PC-9 (cell line): ENCODE measurements at regions not wholly inside any gene's neighbourhood (a gene's known extent, or its start where the extent isn't known, plus 50 kb on each side); places are given as distances from the start of the nearest gene placed in this dataset.

Source experiments
- BruUV-seq: library from RNA; stranded (reverse); fragments of 400-500 nt; replicated peaks from 2 replicates; lab custom pipeline; 2021; lab: Mats Ljungman, UMichigan
- CTCF ChIA-PET: fragments of 300-600 bp; sonication (Branson Sonifier 250); formaldehyde crosslinking; loops from one replicate; lab custom pipeline; 2022; ENCODE audit warnings: antibody characterized with exemption; lab: Charles Lee
- POLR2A ChIA-PET: fragments of 300-600 bp; sonication (Branson Sonifier 250); formaldehyde crosslinking; loops from one replicate; lab custom pipeline; 2022; ENCODE audit warnings: antibody characterized with exemption; ENCODE audit not compliant: unreplicated experiment; lab: Charles Lee
- DNase-seq, 2 experiments: peaks; one replicate each; pipeline versions ENCODE4 v3.0.0 to v3.0.0-alpha.2; 2015 to 2022; ENCODE audit warnings: mixed read lengths in 1 of 2
- H2AFZ ChIP-seq: fragments of 200-600 bp; sonication (generic); 2 replicates; pipeline ENCODE4 v1.8.1; 2017; ENCODE audit warnings: antibody characterized with exemption
- H3F3A ChIP-seq: fragments of 200-600 bp; sonication (generic); 2 replicates; pipeline ENCODE4 v1.8.1; 2017; ENCODE audit warnings: antibody characterized with exemption, mild to moderate bottlenecking, low read depth; ENCODE audit not compliant: insufficient read depth
- H3K27ac ChIP-seq: fragments of 200-600 bp; sonication (generic); 2 replicates; pipeline ENCODE4 v1.6.1; 2016; ENCODE audit warnings: mixed run types
- H3K27me3 ChIP-seq: fragments of 200-600 bp; sonication (generic); 2 replicates; pipeline ENCODE4 v1.6.1; 2016; ENCODE audit warnings: low read depth, mixed run types; ENCODE audit not compliant: insufficient read depth
- H3K36me3 ChIP-seq: fragments of 200-600 bp; sonication (generic); 2 replicates; pipeline ENCODE4 v1.6.1; 2016; ENCODE audit warnings: low read depth, mixed run types
- H3K4me1 ChIP-seq: fragments of 200-600 bp; sonication (generic); replicated peaks from 2 replicates; pipeline ENCODE4 v1.6.1; 2016; ENCODE audit warnings: mixed run types; ENCODE audit not compliant: insufficient read depth
- H3K4me2 ChIP-seq: fragments of 200-600 bp; sonication (generic); 2 replicates; pipeline ENCODE4 v1.6.1; 2017; ENCODE audit warnings: mixed run types
- H3K4me3 ChIP-seq: fragments of 200-600 bp; sonication (generic); 2 replicates; pipeline ENCODE4 v1.6.1; 2016; ENCODE audit warnings: mixed run types
- H3K79me2 ChIP-seq: fragments of 200-600 bp; sonication (generic); 2 replicates; pipeline ENCODE4 v1.6.1; 2017; ENCODE audit warnings: low read depth, mixed run types
- H3K9me2 ChIP-seq: fragments of 200-600 bp; sonication (generic); 2 replicates; pipeline ENCODE4 v1.8.1; 2017; ENCODE audit warnings: mild to moderate bottlenecking; ENCODE audit not compliant: insufficient read depth
- H3K9me3 ChIP-seq: fragments of 200-600 bp; sonication (generic); 2 replicates; pipeline ENCODE4 v1.8.1; 2016; ENCODE audit warnings: low read depth; ENCODE audit not compliant: insufficient read depth
- H4K20me1 ChIP-seq: fragments of 200-600 bp; sonication (generic); 2 replicates; pipeline ENCODE4 v1.8.1; 2017; ENCODE audit not compliant: insufficient read depth
- EZH2 ChIP-seq: fragments of 200-600 bp; sonication (generic); IDR thresholded peaks from 2 replicates; pipeline ENCODE4 v1.8.0; 2017; ENCODE audit warnings: antibody characterized with exemption, low read depth
- intact Hi-C: fragments of 100-400 bp; cut with micrococcal nuclease; formaldehyde crosslinking; loops from one replicate; pipeline ENCODE4 v1.10.0; 2022; ENCODE audit not compliant: unreplicated experiment
- TF ChIP-seq, protein P1 (sequence below): fragments of 200-600 bp; sonication (generic); conservative IDR thresholded peaks from 2 replicates; pipeline ENCODE4 v1.6.1; 2017; ENCODE audit warnings: mixed run types, antibody characterized with exemption, mild to moderate bottlenecking, moderate library complexity

DNA sequence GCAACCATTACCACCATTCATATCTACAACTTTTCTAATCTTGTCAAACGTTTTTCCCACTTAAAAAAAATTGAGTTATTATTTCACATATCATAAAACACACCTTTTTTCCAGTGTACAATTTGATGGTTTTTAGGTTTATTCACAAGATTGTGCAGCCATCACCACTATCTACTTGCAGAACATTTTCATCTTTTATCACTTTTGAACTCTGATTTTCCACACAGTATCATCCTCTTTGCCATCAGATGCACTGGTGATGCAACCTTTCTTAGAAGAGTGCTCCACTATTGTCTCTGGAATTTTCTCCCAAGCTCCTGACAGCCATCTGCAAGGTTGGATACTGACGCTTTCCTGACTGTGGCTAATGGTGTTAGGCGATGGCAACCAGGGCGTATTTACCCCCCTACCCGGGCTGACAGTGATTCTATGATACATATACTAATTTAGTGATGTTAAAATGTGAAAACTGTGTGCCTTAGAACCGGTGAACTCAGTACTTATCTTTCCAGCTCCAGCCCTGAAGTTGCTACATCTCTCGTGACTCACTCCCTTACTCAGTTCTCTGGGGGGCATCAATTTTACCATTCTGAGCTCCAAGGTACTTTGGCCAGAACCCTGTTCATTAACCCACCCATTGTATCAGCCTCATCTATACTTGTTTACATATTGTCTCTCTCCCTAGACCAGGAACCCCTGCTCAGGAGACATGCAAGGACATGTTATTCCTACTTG is 105.4 kb upstream of the SPRED2 start:
- H3K9me3 ChIP-seq = no peaks in the 10 kb centered on the region
- no peak overlapping the region for H3K4me3 ChIP-seq
- H4K20me1 ChIP-seq = no peaks in the 10 kb centered on the region
- no peak for DNase-seq
- no peaks in the 10 kb centered on the region for H3K9me2 ChIP-seq
- no peaks in the 10 kb centered on the region for H3K79me2 ChIP-seq
- H3K36me3 ChIP-seq = no peaks in the 10 kb centered on the region
- TF ChIP-seq, protein P1, sequence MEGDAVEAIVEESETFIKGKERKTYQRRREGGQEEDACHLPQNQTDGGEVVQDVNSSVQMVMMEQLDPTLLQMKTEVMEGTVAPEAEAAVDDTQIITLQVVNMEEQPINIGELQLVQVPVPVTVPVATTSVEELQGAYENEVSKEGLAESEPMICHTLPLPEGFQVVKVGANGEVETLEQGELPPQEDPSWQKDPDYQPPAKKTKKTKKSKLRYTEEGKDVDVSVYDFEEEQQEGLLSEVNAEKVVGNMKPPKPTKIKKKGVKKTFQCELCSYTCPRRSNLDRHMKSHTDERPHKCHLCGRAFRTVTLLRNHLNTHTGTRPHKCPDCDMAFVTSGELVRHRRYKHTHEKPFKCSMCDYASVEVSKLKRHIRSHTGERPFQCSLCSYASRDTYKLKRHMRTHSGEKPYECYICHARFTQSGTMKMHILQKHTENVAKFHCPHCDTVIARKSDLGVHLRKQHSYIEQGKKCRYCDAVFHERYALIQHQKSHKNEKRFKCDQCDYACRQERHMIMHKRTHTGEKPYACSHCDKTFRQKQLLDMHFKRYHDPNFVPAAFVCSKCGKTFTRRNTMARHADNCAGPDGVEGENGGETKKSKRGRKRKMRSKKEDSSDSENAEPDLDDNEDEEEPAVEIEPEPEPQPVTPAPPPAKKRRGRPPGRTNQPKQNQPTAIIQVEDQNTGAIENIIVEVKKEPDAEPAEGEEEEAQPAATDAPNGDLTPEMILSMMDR = no peak
- TF ChIP-seq EZH2 = no peak
- no peak overlapping the region for H2AFZ ChIP-seq
- no peaks in the 10 kb centered on the region for H3K27me3 ChIP-seq
- intact Hi-C loops = no loop called here
- ChIA-PET POLR2A (no interaction called here), CTCF (no interaction called here)
- H3K27ac ChIP-seq = no peak overlapping the region
- 0 out of 2 replicates have a peak, but pooled peaks cover 4% of the 10 kb centered on the region for H3K4me1 ChIP-seq
- H3F3A ChIP-seq = peaks cover 7% of the 10 kb centered on the region; the same call in 1 of the 2 replicates
- no TSS peak for BruUV-seq
- no peak overlapping the region for H3K4me2 ChIP-seq

DNA sequence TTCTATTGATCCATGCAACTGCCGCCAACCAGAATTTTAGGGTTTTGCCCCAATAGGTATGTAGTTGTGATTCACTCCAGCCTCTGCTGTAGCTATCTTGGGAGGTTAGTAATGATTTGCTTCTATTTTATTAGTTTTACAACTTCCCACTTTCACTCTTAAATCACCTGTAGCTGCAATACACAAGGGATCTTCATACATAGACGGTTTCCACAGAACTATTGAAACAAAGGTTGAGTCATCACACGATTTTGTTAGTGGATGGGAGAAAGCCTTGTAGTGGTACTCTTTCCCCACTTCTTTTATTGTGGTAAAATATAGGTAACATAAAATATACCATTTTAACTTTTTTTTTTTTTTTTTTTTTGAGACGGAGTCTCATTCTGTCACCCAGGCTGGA is 104.2 kb upstream of the SPRED2 start:
- Histone ChIP-seq H3K79me2 (no peaks in the 10 kb centered on the region), H3K36me3 (no peaks in the 10 kb centered on the region), H3K9me2 (no peaks in the 10 kb centered on the region), H3K4me3 (no peak overlapping the region), H3F3A (peaks cover 7% of the 10 kb centered on the region; the same call in 1 of the 2 replicates), H3K9me3 (no peaks in the 10 kb centered on the region), H2AFZ (no peak overlapping the region), H3K27me3 (no peaks in the 10 kb centered on the region), H4K20me1 (no peaks in the 10 kb centered on the region), H3K27ac (no peak overlapping the region), H3K4me1 (0 out of 2 replicates have a peak, but pooled peaks cover 4% of the 10 kb centered on the region), H3K4me2 (no peak overlapping the region)
- ChIA-PET CTCF (no interaction called here), POLR2A (no interaction called here)
- no peak for TF ChIP-seq EZH2
- TF ChIP-seq, protein P1 = no peak
- BruUV-seq = no TSS peak
- no peak for DNase-seq
- intact Hi-C loops = no loop called here

GRCh38 chr2:65532937-65533336 is 100.5 kb upstream of the SPRED2 start:
- no peaks in the 10 kb centered on the region for H3K79me2 ChIP-seq
- peaks cover 10% of the 10 kb centered on the region for H3K4me1 ChIP-seq
- H2AFZ ChIP-seq = no peak overlapping the region
- no peaks in the 10 kb centered on the region for H3K27me3 ChIP-seq
- no peaks in the 10 kb centered on the region for H3K9me2 ChIP-seq
- no peak overlapping the region for H3K4me3 ChIP-seq
- intact Hi-C loops = no loop called here
- CTCF ChIA-PET = no interaction called here
- no peaks in the 10 kb centered on the region for H3K36me3 ChIP-seq
- H3K27ac ChIP-seq = no peak overlapping the region
- H3K9me3 ChIP-seq = no peaks in the 10 kb centered on the region
- no peaks in the 10 kb centered on the region for H3F3A ChIP-seq
- POLR2A ChIA-PET = no interaction called here
- DNase-seq = no peak
- no peaks in the 10 kb centered on the region for H4K20me1 ChIP-seq
- no peak for TF ChIP-seq EZH2
- TF ChIP-seq, protein P1 = no peak
- H3K4me2 ChIP-seq = no peak overlapping the region
- no TSS peak for BruUV-seq
